M059J (cell line): ENCODE measurements at regions not wholly inside any gene's neighbourhood (a gene's known extent, or its start where the extent isn't known, plus 50 kb on each side); places are given as distances from the start of the nearest gene placed in this dataset.
A peak's percentile ranks its signal among the peaks of the same experiment; 100 is the strongest.
"Not testable (repeated sequence)": the region's sequence is repeated elsewhere in the genome, so short reads cannot be mapped to it uniquely, and the experiment has no call there.

Source experiments
- DNase-seq: peaks from one replicate; pipeline ENCODE4 v3.0.0-alpha.2; 2012; ENCODE audit warnings: low read depth

DNA sequence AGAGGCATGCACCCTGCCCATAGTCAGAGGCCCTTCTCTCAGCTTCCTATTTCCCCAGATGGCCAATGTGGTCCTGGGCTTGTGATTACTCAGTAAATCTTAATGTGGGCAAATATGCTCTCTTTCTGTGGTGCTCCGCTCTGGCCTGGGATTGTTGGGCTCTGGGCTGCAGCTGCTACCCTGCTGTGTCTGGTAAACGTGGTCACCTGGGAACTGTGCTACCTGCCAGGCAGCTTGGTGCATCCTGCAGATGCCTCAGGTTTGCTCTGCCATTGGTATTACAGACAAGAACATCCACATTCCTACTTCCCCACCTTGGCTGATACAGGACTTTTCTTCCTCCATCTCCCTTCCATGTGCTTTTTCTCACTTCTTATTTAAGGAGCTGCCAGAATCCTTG lies 611.5 kb upstream of the IMPG1 start:
- DNase-seq: no peak

DNA sequence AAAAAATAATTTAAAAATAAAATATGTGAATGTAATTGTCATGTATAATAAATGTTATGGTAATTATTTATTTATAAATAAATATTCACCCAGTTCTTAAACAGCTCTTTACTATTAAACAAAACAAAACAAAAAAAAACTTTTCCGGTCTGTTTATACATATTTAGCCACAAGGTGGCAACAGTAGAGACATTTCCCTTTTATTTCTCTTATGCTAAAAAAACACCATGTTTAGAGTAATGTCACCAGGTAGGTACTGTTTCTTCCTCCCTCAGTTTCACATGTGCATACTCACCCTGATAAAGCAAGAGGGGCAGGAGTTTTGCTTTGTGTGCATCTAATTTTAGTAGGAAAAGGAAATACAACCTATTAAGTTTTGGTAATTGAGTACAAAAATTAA lies 610.4 kb upstream of the IMPG1 start:
- DNase-seq: peak; percentile 9

DNA sequence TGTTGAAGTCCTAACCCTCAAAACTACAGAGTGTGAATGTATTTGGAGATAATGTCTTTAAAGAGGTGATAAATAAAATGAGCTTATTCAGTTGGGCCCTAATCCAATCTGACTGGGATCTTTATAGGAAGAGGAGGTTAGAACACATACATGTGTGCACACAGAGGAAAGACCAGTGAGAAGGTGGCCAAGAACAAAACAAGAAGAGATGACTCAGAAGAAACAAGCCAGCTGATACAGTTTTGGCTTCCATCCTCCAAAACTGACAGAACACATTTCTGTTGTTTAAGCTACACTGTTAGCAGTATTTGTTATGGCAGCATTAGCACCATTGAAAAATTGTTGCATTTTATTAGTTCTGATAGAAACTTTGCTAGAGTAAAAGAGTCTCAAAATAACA lies 609.3 kb upstream of the IMPG1 start:
- peak; percentile 2 for DNase-seq

DNA sequence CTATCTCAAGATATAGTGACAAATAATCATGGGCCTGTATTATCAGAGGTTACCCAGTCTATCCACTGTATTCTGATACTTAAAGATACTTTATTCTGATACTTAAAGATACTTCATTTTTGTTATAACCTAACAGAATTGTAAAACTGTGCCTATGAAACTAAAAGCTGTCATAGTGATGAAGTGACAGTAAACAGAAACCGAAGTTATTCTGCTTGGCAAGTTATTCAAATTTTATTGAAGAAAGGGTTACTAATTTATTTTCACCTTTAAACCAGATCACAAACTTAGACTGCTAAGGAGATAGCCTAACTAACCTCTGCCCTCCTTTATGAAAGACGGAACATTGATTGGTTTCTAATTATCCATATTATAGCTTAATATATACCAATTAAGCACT lies 604.6 kb upstream of the IMPG1 start:
- no peak for DNase-seq

DNA sequence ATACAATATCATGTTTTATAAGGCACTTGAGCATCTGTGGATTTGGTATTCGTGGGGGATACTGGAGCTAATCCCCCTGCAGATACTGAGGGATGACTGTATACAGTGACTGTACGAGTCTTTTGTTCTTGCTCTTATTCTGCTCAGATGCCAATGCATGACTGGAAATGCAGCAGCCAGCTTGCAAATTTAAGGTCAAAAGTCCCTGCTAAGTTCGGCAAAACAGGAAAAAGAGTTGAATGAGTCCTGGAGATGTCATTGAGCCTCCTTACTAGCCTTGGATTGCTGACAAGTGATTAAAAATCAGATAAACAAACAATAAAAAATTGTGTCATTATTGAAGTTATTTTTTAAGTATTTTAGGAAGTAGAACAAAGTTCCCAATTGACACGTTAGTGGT lies 599.3 kb upstream of the IMPG1 start:
- DNase-seq: no peak

DNA sequence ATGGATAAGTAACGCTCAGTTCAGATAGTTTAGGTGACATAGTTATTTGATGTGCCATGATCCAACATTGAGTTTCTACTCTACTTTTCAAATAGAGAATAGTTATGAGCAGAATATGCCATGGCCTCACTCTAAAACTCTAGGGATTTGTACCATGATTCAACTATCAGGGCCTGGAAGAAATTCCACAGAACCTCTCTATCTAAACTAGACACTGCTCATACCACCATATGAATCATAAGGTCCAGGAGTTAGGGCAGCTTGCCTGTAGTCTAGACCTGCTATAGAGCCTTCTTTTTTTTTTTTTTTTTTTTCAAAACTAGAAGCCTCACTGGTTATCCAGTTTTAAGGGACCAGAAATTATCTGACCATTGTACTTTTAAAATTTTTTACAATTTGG lies 571.8 kb upstream of the IMPG1 start:
- no peak for DNase-seq

DNA sequence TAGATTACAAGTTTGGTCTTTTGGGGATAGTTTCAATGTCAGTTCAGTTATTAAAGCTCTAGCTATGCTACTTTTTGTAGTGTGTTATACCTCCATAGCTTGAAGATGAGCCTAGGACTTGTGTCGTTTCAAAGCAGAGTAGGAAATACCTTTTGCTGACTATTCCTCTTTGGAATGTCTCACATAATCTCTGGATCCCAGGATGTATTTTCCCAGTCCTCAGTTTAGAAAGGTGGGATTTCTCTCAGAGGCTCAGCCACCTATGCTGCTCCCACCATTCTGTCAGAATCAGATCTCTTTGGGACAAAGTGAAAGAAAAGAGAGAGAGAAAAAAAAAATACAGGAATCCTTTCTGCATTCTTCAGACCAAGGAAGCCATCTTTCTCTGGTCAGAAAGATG lies 567.5 kb upstream of the IMPG1 start:
- DNase-seq: no peak

DNA sequence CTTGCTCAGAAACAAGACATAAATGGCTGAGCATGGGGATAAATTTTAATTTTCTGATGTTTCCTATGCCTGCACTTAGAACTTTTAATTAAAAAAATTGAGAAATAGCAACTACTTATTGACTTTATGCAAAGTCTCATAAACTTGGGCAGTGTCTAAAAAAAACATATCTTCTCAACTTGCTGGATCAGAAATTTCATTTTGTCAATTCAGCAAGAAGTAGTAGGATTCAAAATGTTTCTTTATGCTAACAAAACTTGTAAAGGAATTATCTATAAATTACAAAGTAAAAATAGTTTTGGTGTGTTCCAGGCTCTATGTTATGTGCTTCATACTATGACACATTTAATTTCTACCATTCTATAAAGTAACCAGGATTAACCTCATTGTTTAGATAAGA lies 562.2 kb upstream of the IMPG1 start:
- no peak for DNase-seq

DNA sequence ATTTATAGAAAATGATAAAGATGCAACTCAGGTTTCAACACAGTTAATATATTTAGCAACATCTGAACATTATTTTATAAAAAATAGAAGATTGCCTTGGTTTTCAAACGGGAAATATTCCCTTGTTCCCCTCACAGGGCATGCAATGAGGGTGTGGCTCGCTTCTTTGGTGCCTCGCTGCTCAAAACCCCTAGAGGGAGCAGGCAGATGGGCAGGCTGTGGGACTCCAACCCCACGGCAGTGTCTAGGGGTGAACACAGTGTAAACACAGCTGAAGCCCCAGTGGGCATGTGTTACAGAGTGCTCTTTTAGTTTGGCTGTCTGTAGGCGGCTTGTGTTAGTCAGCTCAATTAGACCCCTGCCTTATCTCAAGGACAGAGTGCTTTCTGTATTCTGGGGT lies 560.8 kb upstream of the IMPG1 start:
- DNase-seq: no peak

DNA sequence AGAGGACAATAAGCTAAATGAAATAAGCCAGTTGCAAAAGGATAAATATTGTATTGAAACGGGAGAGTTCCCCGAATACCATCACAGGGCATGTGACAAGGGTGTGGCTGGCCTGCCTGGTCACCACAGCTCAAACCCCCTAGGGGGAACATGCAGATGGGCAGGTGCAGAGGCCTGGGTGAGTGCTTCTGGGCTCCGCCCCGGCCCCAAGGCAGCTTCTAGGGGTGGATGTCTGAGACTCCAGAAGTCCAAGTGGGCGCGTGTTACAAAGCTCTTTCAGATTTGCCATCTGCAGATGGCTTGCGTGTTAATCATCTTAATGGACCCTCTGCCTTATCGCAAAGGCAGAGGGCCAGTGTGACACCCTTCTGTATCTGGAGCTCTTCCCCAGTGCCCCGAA lies 559.2 kb upstream of the IMPG1 start:
- no peak for DNase-seq

DNA sequence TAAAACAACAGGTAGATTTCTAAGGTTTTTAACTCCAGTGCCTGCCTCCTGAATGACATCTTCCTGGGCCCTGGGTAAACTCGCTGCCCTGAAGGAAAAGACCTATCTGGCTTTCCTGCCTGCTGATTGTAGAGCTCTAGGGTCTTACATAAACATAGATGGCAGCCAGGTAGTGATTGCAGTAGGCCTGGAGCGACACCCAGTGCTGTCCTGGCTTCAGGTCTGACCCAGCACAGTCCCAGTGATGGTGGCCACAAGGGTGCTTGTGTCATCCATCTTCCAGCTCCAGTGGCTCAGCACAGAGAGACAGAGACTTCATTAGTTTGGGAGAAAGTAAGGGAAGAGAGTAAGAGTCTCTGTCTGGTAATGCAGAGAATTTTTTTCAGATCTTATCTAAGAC lies 542.9 kb upstream of the IMPG1 start:
- DNase-seq: no peak

DNA sequence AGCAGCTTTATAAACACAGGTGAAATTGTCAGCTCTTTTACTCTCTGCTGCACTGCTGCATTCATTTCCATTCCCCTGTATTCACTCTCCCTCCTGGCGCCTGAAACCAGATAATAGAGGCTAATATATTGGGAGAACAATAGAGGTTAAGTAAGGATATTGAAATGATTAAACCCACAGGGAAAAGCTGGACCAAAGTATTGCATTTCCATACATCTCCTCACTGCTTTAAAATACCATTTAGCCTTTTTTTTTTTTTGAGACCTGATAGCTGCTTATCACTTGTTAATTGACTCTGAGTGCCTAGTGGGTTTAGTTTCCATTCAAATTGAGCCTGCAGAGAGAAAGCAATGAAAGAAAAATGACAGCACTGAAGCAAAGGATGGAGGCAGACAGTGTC lies 540.5 kb upstream of the IMPG1 start:
- no peak for DNase-seq

DNA sequence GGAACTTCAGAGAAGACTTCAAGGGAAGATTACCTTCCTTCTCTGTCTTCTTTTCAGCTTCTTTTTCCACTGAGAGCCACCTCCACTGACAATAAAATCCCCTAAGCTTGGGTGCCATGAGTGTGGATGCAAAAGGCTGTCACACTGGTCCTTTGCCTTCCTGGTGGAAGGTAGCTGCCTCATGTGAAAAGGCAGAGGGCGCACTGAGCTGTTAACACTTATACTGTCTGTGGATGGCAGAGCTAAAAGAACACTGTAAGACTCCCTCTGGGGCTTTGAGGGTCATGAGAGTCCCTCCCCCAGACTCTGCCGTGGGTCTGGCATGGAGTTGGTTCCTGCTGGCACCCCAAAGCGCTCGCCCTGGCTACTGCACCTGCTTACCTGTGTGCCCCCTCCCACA lies 536.7 kb upstream of the IMPG1 start:
- no peak for DNase-seq

DNA sequence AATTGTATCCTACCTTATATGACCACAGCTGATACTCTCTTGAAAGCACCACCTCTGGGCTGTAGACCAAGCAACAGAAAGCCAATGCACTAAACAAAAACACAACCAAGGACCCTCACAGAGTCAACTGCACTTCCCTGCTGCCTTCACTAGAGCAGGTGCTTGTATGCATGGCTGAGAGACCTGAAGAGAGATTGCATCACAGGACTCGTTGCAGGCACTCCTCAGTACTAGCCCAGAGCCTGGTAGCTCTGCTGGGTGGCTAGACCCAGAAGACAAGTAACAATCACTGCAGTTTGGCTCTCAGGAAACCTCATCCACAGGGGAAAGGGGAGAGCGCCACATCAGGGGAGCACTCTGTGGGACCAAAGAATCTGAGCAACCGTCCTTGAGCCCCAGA lies 521.6 kb upstream of the IMPG1 start:
- no peak for DNase-seq

DNA sequence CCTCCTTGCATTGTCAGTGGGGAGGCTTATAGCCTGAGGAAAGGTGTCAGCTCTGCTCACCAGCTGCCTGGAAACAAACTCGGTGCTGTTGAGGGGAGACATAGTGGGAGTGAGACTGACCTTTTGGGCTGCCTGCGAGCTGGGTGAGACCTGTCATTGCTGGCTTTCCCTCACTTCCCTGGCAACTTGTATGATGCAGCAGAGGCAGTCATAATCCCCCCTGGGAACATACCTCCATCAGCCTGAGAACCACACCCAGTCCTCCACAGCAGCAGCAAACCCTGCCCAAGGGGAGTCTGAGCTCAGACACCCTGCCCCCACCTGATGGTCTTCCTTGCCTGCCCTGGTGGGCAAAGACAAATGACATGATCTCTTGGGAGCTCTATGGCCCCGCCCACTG lies 521.2 kb upstream of the IMPG1 start:
- no peak for DNase-seq

DNA sequence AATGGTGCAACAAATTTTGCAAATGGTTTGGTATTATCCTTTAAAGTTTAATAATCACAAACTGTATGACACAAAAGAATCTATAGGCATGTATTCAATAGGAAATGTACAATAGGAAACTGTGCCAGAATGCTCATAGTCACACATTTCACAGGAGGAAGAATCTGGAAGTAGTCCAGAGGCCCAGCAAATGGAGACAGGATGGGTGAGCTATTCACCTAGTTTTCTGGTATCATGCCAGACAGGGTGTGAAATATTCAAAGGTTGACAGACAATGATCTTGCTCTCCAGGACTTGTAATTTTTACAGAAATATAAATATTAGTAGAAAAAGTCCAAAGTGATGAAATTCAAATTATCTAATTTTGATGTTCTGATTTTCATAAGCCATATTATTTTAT lies 520.1 kb upstream of the IMPG1 start:
- no peak for DNase-seq

DNA sequence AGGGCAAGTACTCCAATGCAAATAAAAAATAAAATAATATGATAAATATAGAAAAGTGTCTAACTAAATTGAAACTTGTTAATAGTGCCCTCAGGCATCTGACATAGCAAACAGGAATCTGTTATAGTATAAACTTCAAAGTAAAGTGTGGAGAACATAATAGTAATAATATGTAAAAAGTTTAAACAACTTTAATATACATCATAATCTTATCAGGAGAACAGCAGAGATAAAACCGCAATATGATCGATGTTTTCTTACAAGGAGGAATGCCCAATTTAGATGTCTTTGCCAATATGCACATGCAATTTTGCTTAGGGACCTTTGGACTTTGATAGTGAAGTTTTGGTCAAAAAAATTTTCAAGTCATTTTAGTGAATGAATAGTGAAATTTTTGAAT lies 514.8 kb upstream of the IMPG1 start:
- DNase-seq: no peak

DNA sequence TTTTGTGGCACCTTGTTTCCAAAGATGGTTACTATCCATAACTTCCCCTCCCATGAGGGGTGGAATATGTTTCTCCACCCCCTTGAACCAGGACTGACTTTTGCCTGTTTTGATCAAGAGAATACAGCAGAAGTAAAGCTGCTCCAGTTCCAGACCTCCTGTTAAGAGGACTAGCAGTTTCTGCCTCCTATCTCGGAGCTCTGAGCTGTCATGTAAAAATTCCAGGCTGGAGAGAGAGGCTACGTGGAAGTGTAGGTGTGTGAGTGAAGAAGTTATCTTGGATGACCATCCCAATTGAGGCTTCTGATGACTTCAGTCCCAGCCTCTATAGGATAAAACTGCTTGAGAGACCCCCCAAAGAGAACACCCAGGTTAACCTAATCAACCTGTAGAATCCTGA lies 511.7 kb upstream of the IMPG1 start:
- no peak for DNase-seq

DNA sequence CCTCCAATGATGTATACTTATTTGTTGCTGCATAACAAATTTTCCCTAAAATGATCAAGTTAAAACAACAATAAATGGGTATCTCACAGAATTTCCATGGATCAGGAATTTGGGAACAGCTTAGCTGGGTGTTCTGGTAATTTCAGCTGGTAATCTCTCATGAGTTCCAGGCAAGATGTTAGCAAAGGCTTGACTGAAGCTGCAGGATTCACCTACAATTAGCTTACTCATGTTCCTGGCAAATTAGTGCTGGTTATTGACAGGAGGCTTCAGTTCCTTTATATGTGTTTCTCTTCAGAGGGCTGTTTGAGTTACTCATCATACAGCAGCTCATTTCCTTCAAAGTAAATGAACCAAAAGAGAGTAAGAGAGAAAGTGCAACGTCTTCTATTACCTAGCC lies 506.3 kb upstream of the IMPG1 start:
- no peak for DNase-seq

DNA sequence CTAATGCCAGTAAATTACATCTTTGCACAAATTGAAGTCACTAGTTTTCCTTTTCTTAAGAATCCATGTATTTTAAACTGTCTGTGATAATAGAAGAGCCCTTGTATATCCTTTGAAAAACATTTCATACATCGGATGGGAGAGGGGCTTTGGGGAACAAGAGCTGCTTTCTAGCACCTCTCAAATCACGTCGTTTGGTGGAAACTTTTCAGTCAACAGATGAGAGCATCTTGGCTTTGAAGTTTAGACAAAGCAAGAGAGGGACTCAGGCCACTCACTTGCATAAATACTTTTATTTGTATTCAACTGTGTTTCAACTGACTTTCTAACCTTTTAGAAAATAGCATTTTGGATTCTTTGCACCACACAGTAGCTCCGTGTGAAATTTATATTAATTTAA lies 502.3 kb upstream of the IMPG1 start:
- DNase-seq: no peak

DNA sequence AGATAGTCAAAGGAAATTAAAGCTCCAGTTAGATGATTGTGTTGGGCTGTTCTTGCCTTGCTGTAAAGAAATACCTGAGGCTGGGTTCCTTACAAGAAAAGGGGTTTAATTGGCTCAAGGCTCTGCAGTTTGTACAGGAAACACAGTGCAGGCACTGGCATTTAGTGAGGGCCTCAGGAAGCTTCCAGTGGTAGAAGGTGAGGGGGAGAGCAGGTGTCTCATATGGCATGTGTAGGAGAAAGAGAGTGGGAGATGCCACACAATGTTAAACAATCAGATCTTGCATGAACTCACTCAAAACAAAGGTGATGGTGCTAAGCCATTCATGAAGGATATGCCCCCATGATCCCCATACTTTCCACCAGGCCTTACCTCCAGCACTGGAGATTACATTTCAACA lies 493.5 kb upstream of the IMPG1 start:
- no peak for DNase-seq

DNA sequence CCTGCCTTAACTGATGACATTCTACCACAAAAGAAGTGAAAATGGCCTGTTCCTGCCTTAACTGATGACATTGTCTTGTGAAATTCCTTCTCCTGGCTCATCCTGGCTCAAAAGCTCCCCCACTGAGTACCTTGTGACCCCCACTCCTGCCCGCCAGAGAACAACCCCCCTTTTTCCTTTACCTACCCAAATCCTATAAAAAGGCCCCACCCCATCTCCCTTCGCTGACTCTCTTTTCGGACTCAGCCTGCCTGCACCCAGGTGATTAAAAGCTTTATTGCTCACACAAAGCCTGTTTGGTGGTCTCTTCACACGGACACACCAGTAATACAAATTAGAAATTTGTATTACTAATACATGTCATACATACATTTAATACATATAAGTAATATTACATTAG lies 489.9 kb upstream of the IMPG1 start:
- not testable (repeated sequence) for DNase-seq

DNA sequence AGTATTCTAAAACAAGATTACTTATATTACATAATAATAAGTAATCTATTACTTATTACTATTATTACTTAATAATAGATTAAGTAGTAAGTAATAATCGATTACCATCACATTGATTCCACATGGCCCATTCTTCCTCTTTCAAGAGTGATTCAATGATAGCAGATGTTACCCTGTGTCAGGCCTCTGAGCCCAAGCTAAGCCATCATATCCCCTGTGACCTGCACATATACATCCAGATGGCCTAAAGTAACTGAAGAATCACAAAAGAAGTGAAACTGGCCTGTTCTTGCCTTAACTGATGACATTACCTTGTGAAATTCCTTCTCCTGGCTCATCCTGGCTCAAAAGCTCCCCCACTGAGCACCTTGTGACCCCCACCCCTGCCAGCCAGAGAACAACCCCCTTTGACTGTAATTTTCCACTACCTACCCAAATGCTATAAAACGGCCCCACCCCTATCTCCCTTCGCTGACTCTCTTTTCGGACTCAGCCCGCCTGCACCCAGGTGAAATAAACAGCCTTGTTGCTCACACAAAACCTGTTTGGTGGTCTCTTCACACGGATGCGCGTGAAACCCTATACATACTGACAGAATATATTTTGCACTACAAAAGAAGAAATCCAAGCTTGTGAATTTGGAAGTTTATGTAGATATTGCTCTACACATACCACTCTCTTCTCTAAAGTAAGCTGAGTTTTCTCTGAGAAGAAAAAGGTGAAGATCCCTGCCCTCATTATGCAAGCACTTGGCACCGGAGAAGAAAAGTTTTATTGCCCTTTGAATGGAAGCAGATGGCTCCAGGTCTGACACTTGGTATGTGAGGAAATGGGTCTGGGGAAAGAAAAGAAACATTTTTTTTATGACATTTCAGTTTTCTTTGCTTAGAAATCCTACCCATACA lies 488.6 kb upstream of the IMPG1 start:
- not testable (repeated sequence) for DNase-seq

DNA sequence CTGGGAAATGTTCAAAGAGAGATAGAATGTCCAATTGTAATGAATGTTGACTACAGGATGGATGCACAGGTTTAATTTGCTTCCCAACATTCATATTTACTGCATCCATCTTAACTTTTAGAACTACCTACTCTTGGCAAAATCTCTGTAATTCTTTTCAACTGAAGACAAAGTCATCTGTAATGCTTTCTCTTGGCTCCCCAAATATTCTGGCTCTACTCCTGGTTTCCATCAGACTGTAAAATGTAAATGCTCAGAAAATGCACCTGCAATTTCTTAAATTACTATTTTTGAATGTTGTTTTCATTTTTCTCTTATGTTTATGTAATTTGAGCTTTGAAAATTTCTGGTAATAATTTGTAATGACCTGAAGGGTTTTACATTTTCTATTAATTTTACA lies 480.8 kb upstream of the IMPG1 start:
- no peak for DNase-seq
